ENCODE measurements at regions not wholly inside any gene's neighbourhood (a gene's known extent, or its start where the extent isn't known, plus 50 kb on each side); places are given as distances from the start of the nearest gene placed in this dataset.

- DNase-seq, result no peak
- intact Hi-C loops (cut with micrococcal nuclease), result no loop called here
- H3K27me3 Mint-ChIP-seq, result peaks cover 29% of the 10 kb centered on the region
- no peaks in the 10 kb centered on the region for H3K36me3 Mint-ChIP-seq
- H3K4me1 Mint-ChIP-seq (ENCODE audit: low read depth), result no peaks in the 10 kb centered on the region
- H3K9me3 Mint-ChIP-seq, result no peaks in the 10 kb centered on the region
- CTCF ChIA-PET, result interaction anchor here (1.7 kb wide), 1 partner anchor 32 kb away, joined by 6 read pairs; no protein-coding TSS in a partner anchor
- POLR2A ChIA-PET, result no interaction called here
- H3K4me3 Mint-ChIP-seq, result no peak overlapping the region
- H3K27ac Mint-ChIP-seq, result no peak overlapping the region
Measured at GRCh38 chr22:22390989-22391388, 117.6 kb downstream of the ZNF280B start.

GRCh38 chr22:22391543-22391942 lies 117.0 kb downstream of the ZNF280B start:
- H3K4me1 Mint-ChIP-seq (ENCODE audit: low read depth), result no peaks in the 10 kb centered on the region
- no peak overlapping the region for H3K4me3 Mint-ChIP-seq
- H3K9me3 Mint-ChIP-seq, result no peaks in the 10 kb centered on the region
- peaks cover 26% of the 10 kb centered on the region for H3K27me3 Mint-ChIP-seq
- ChIA-PET POLR2A (no interaction called here), CTCF (interaction anchor here (1.7 kb wide), 1 partner anchor 31 kb away, joined by 6 read pairs; no protein-coding TSS in a partner anchor)
- intact Hi-C loops (cut with micrococcal nuclease), result no loop called here
- no peaks in the 10 kb centered on the region for H3K36me3 Mint-ChIP-seq
- DNase-seq, result no peak
- no peak overlapping the region for H3K27ac Mint-ChIP-seq

- Mint-ChIP-seq H3K27me3 (peaks cover 27% of the 10 kb centered on the region), H3K36me3 (no peaks in the 10 kb centered on the region), H3K4me1 (ENCODE audit: low read depth) (no peaks in the 10 kb centered on the region), H3K4me3 (no peak overlapping the region), H3K9me3 (no peaks in the 10 kb centered on the region), H3K27ac (no peak overlapping the region)
- ChIA-PET CTCF (interaction anchor here (1.7 kb wide), 1 partner anchor 31 kb away, joined by 6 read pairs; no protein-coding TSS in a partner anchor), POLR2A (no interaction called here)
- DNase-seq, result no peak
- intact Hi-C loops (cut with micrococcal nuclease), result no loop called here
Measured at GRCh38 chr22:22392131-22392530, 116.4 kb downstream of the ZNF280B start.

GRCh38 chr22:22394591-22394990 lies 114.0 kb downstream of the ZNF280B start:
- Mint-ChIP-seq H3K4me3 (no peak overlapping the region), H3K36me3 (no peaks in the 10 kb centered on the region), H3K9me3 (no peaks in the 10 kb centered on the region), H3K4me1 (ENCODE audit: low read depth) (no peaks in the 10 kb centered on the region), H3K27ac (no peak overlapping the region), H3K27me3 (peaks cover 20% of the 10 kb centered on the region)
- no peak for DNase-seq
- intact Hi-C loops (cut with micrococcal nuclease), result no loop called here
- POLR2A ChIA-PET, result interaction anchor here (0.5 kb wide), 1 partner anchor 16 kb away, joined by 3 read pairs; no protein-coding TSS in a partner anchor
- CTCF ChIA-PET, result interaction anchor here (1.2 to 1.4 kb wide), 2 partner anchors 36 to 159 kb away, joined by 3 to 4 read pairs; no protein-coding TSS in a partner anchor

- Mint-ChIP-seq H3K36me3 (no peaks in the 10 kb centered on the region), H3K4me3 (no peak overlapping the region), H3K27ac (no peak overlapping the region), H3K27me3 (peaks cover 17% of the 10 kb centered on the region), H3K4me1 (ENCODE audit: low read depth) (no peaks in the 10 kb centered on the region), H3K9me3 (no peaks in the 10 kb centered on the region)
- ChIA-PET POLR2A (no interaction called here), CTCF (no interaction called here)
- intact Hi-C loops (cut with micrococcal nuclease), result no loop called here
- no peak for DNase-seq
Measured at GRCh38 chr22:22395245-22395644, 113.3 kb downstream of the ZNF280B start.

GRCh38 chr22:22396741-22397291 lies 111.7 kb downstream of the ZNF280B start:
- POLR2A ChIA-PET, result no interaction called here
- no peak for DNase-seq
- no peak overlapping the region for H3K4me3 Mint-ChIP-seq
- H3K27ac Mint-ChIP-seq, result no peak overlapping the region
- intact Hi-C loops (cut with micrococcal nuclease), result no loop called here
- no peaks in the 10 kb centered on the region for H3K36me3 Mint-ChIP-seq
- peaks cover 9% of the 10 kb centered on the region for H3K27me3 Mint-ChIP-seq
- H3K4me1 Mint-ChIP-seq (ENCODE audit: low read depth), result no peaks in the 10 kb centered on the region
- no peaks in the 10 kb centered on the region for H3K9me3 Mint-ChIP-seq
- CTCF ChIA-PET, result no interaction called here

GRCh38 chr22:22397292-22397870 lies 111.2 kb downstream of the ZNF280B start:
- intact Hi-C loops (cut with micrococcal nuclease), result no loop called here
- Mint-ChIP-seq H3K36me3 (no peaks in the 10 kb centered on the region), H3K27ac (no peak overlapping the region), H3K9me3 (no peaks in the 10 kb centered on the region), H3K27me3 (peaks cover 5% of the 10 kb centered on the region), H3K4me1 (ENCODE audit: low read depth) (no peaks in the 10 kb centered on the region), H3K4me3 (no peak overlapping the region)
- ChIA-PET CTCF (interaction anchor here (1.0 kb wide), 1 partner anchor 25 kb away, joined by 3 read pairs; no protein-coding TSS in a partner anchor), POLR2A (no interaction called here)
- no peak for DNase-seq

GRCh38 chr22:22397875-22398524 lies 110.5 kb downstream of the ZNF280B start:
- Mint-ChIP-seq H3K4me1 (ENCODE audit: low read depth) (no peaks in the 10 kb centered on the region), H3K9me3 (no peaks in the 10 kb centered on the region), H3K36me3 (no peaks in the 10 kb centered on the region), H3K27me3 (peaks cover 3% of the 10 kb centered on the region), H3K27ac (no peak overlapping the region), H3K4me3 (no peak overlapping the region)
- ChIA-PET CTCF (interaction anchor here (1.0 kb wide), 1 partner anchor 25 kb away, joined by 3 read pairs; no protein-coding TSS in a partner anchor), POLR2A (no interaction called here)
- intact Hi-C loops (cut with micrococcal nuclease), result no loop called here
- DNase-seq, result no peak

- Mint-ChIP-seq H3K36me3 (no peaks in the 10 kb centered on the region), H3K27ac (no peak overlapping the region), H3K4me1 (ENCODE audit: low read depth) (no peaks in the 10 kb centered on the region), H3K27me3 (peaks cover 3% of the 10 kb centered on the region), H3K4me3 (no peak overlapping the region), H3K9me3 (no peaks in the 10 kb centered on the region)
- ChIA-PET CTCF (no interaction called here), POLR2A (no interaction called here)
- no peak for DNase-seq
- intact Hi-C loops (cut with micrococcal nuclease), result no loop called here
Measured at GRCh38 chr22:22398530-22399327, 109.8 kb downstream of the ZNF280B start.

GRCh38 chr22:22400099-22400498 lies 108.4 kb downstream of the ZNF280B start:
- DNase-seq, result no peak
- Mint-ChIP-seq H3K27me3 (peaks cover 3% of the 10 kb centered on the region), H3K4me3 (no peak overlapping the region), H3K27ac (no peak overlapping the region), H3K36me3 (no peaks in the 10 kb centered on the region), H3K9me3 (no peaks in the 10 kb centered on the region), H3K4me1 (ENCODE audit: low read depth) (no peaks in the 10 kb centered on the region)
- ChIA-PET POLR2A (no interaction called here), CTCF (no interaction called here)
- intact Hi-C loops (cut with micrococcal nuclease), result no loop called here

GRCh38 chr22:22400964-22401363 lies 107.6 kb downstream of the ZNF280B start:
- DNase-seq, result no peak
- Mint-ChIP-seq H3K4me1 (ENCODE audit: low read depth) (no peaks in the 10 kb centered on the region), H3K27ac (no peak overlapping the region), H3K36me3 (no peaks in the 10 kb centered on the region), H3K4me3 (no peak overlapping the region), H3K27me3 (peaks cover 5% of the 10 kb centered on the region), H3K9me3 (no peaks in the 10 kb centered on the region)
- POLR2A ChIA-PET, result no interaction called here
- CTCF ChIA-PET, result no interaction called here
- intact Hi-C loops (cut with micrococcal nuclease), result no loop called here

- Mint-ChIP-seq H3K9me3 (no peaks in the 10 kb centered on the region), H3K27ac (no peak overlapping the region), H3K36me3 (no peaks in the 10 kb centered on the region), H3K4me3 (no peak overlapping the region), H3K27me3 (peaks cover 5% of the 10 kb centered on the region), H3K4me1 (ENCODE audit: low read depth) (no peaks in the 10 kb centered on the region)
- DNase-seq, result no peak
- intact Hi-C loops (cut with micrococcal nuclease), result no loop called here
- CTCF ChIA-PET, result no interaction called here
- POLR2A ChIA-PET, result no interaction called here
Measured at GRCh38 chr22:22401381-22401780, 107.2 kb downstream of the ZNF280B start.

All from activated CD4-positive, alpha-beta memory T cell treated with anti-CD3 and anti-CD28 coated beads for 36 hours (primary cell).